OCI-LY7 (cell line): ENCODE measurements at regions not wholly inside any gene's neighbourhood (a gene's known extent, or its start where the extent isn't known, plus 50 kb on each side); places are given as distances from the start of the nearest gene placed in this dataset.

Experiments
- CTCF ChIP-seq: fragments of 200-600 bp; sonication (generic); conservative IDR thresholded peaks from 2 replicates; pipeline ENCODE4 v1.5.1; 2014; ENCODE audit warnings: mild to moderate bottlenecking, antibody characterized with exemption, low read length, moderate library complexity, mixed read lengths
- EZH2phosphoT487 ChIP-seq: fragments of 200-600 bp; sonication (generic); IDR thresholded peaks from 2 replicates; pipeline ENCODE4 v1.6.1; 2018; ENCODE audit warnings: low read depth, borderline replicate concordance, mild to moderate bottlenecking, mixed run types, antibody characterized with exemption, low read length, moderate library complexity, mixed read lengths

GRCh38 chr1:221963742-221964141 lies 221.9 kb upstream of the DUSP10 start:
- TF ChIP-seq CTCF (no peak), EZH2phosphoT487 (no peak)
